Skeletal muscle tissue (tissue), 3 donors: ENCODE measurements at regions not wholly inside any gene's neighbourhood (a gene's known extent, or its start where the extent isn't known, plus 50 kb on each side); places are given as distances from the start of the nearest gene placed in this dataset.
"Not testable (repeated sequence)": the region's sequence is repeated elsewhere in the genome, so short reads cannot be mapped to it uniquely, and the experiment has no call there.

Source experiments
- H3K27ac ChIP-seq: one replicate; pipeline ENCODE4 v1.7.0; 2013; ENCODE audit warnings: mild to moderate bottlenecking, low read depth, low read length, inconsistent platforms
- H3K27me3 ChIP-seq, 3 donors: one replicate each; pipeline ENCODE4 v1.7.0; 2013; ENCODE audit warnings: low read length in 3 of 3; ENCODE audit not compliant: control insufficient read depth in 3 of 3, insufficient read depth in 3 of 3
- H3K36me3 ChIP-seq, 3 donors: one replicate each; pipeline ENCODE4 v1.7.0; 2013; ENCODE audit warnings: low read length in 3 of 3; ENCODE audit not compliant: control insufficient read depth in 3 of 3, insufficient read depth in 3 of 3
- H3K4me1 ChIP-seq, 3 donors: one replicate each; pipeline ENCODE4 v1.7.0; 2013; ENCODE audit warnings: low read length in 3 of 3, mild to moderate bottlenecking in 3 of 3; ENCODE audit not compliant: control insufficient read depth in 3 of 3, insufficient read depth in 3 of 3
- H3K4me3 ChIP-seq, 3 donors: one replicate each; pipeline ENCODE4 v1.7.0; 2013; ENCODE audit warnings: low read length in 3 of 3
- H3K9ac ChIP-seq, 3 donors: one replicate each; pipeline ENCODE4 v1.7.0; 2013; ENCODE audit warnings: low read length in 3 of 3, mild to moderate bottlenecking in 3 of 3, moderate library complexity in 2 of 3, low read depth in 1 of 3
- H3K9me3 ChIP-seq, 3 donors: one replicate each; pipeline ENCODE4 v1.7.0; 2013; ENCODE audit warnings: low read length in 3 of 3; ENCODE audit not compliant: control insufficient read depth in 3 of 3
- donor health status: Osteomylitis.

GRCh38 chr5:112509097-112509496 lies 90.0 kb upstream of the EPB41L4A start:
- not testable (repeated sequence) for H3K27me3 ChIP-seq, H3K27ac ChIP-seq, H3K36me3 ChIP-seq, H3K9ac ChIP-seq, H3K4me1 ChIP-seq, H3K4me3 ChIP-seq, H3K9me3 ChIP-seq

- H3K9me3 ChIP-seq, result no peaks in the 10 kb centered on the region
- no peak overlapping the region for H3K4me3 ChIP-seq
- H3K36me3 ChIP-seq, result no peaks in the 10 kb centered on the region
- H3K27me3 ChIP-seq, result no peaks in the 10 kb centered on the region
- no peak overlapping the region for H3K27ac ChIP-seq
- H3K4me1 ChIP-seq, result no peaks in the 10 kb centered on the region
- H3K9ac ChIP-seq, result no peak overlapping the region
Measured at GRCh38 chr5:112511920-112512319, 92.8 kb upstream of the EPB41L4A start.

GRCh38 chr5:112512901-112513300 lies 93.8 kb upstream of the EPB41L4A start:
- Histone ChIP-seq H3K4me1 (no peaks in the 10 kb centered on the region), H3K36me3 (no peaks in the 10 kb centered on the region), H3K27ac (no peak overlapping the region), H3K27me3 (no peaks in the 10 kb centered on the region), H3K9ac (no peak overlapping the region), H3K9me3 (no peaks in the 10 kb centered on the region), H3K4me3 (no peak overlapping the region)

GRCh38 chr5:112514111-112514510 lies 95.0 kb upstream of the EPB41L4A start:
- Histone ChIP-seq H3K27me3 (no peaks in the 10 kb centered on the region), H3K4me1 (no peaks in the 10 kb centered on the region), H3K4me3 (no peak overlapping the region), H3K9ac (no peak overlapping the region), H3K9me3 (no peaks in the 10 kb centered on the region), H3K36me3 (no peaks in the 10 kb centered on the region), H3K27ac (no peak overlapping the region)

GRCh38 chr5:112520474-112520873 lies 101.4 kb upstream of the EPB41L4A start:
- H3K27ac ChIP-seq, H3K36me3 ChIP-seq, H3K4me1 ChIP-seq, H3K4me3 ChIP-seq, H3K9me3 ChIP-seq, H3K27me3 ChIP-seq, H3K9ac ChIP-seq: not testable (repeated sequence)

GRCh38 chr5:112522891-112523673 lies 104.0 kb upstream of the EPB41L4A start:
- H3K36me3 ChIP-seq, H3K27ac ChIP-seq, H3K4me3 ChIP-seq, H3K27me3 ChIP-seq, H3K4me1 ChIP-seq, H3K9ac ChIP-seq, H3K9me3 ChIP-seq: not testable (repeated sequence)

- H3K9ac ChIP-seq, H3K36me3 ChIP-seq, H3K4me1 ChIP-seq, H3K9me3 ChIP-seq, H3K27ac ChIP-seq, H3K27me3 ChIP-seq, H3K4me3 ChIP-seq: not testable (repeated sequence)
Measured at GRCh38 chr5:112523674-112524263, 104.7 kb upstream of the EPB41L4A start.

GRCh38 chr5:112525217-112525616 lies 106.1 kb upstream of the EPB41L4A start:
- H3K36me3 ChIP-seq, result no peaks in the 10 kb centered on the region
- H3K27ac ChIP-seq, result no peak overlapping the region
- H3K9me3 ChIP-seq, result no peaks in the 10 kb centered on the region
- no peak overlapping the region for H3K4me3 ChIP-seq
- H3K27me3 ChIP-seq, result no peaks in the 10 kb centered on the region
- H3K4me1 ChIP-seq, result no peaks in the 10 kb centered on the region
- no peak overlapping the region for H3K9ac ChIP-seq

GRCh38 chr5:112528928-112529327 lies 109.9 kb upstream of the EPB41L4A start:
- Histone ChIP-seq H3K9ac (no peak overlapping the region), H3K4me3 (no peak overlapping the region), H3K4me1 (no peaks in the 10 kb centered on the region), H3K36me3 (no peaks in the 10 kb centered on the region), H3K27ac (no peak overlapping the region), H3K9me3 (no peaks in the 10 kb centered on the region), H3K27me3 (no peaks in the 10 kb centered on the region)

GRCh38 chr5:112529525-112529924 lies 110.4 kb upstream of the EPB41L4A start:
- no peaks in the 10 kb centered on the region for H3K36me3 ChIP-seq
- H3K27ac ChIP-seq, result no peak overlapping the region
- H3K27me3 ChIP-seq, result no peaks in the 10 kb centered on the region
- H3K9me3 ChIP-seq, result no peaks in the 10 kb centered on the region
- no peak overlapping the region for H3K4me3 ChIP-seq
- H3K4me1 ChIP-seq, result no peaks in the 10 kb centered on the region
- no peak overlapping the region for H3K9ac ChIP-seq
